Heart left ventricle (tissue), 13 donors: ENCODE measurements at regions not wholly inside any gene's neighbourhood (a gene's known extent, or its start where the extent isn't known, plus 50 kb on each side); places are given as distances from the start of the nearest gene placed in this dataset.

ENCODE experiments used
- CTCF ChIP-seq, 12 donors: fragments of 200-600 bp; sonication (generic) in 4 of 12; IDR thresholded peaks; one replicate each; pipeline versions ENCODE4 v1.5.0 to v1.8.0; 2018 to 2022; ENCODE audit warnings: antibody characterized with exemption in 12 of 12, mild to moderate bottlenecking in 5 of 12
- POLR2A ChIP-seq, 2 donors: fragments of 450-650 bp; IDR thresholded peaks; one replicate each; pipeline ENCODE4 v1.6.1; 2017; ENCODE audit warnings: antibody characterized with exemption in 2 of 2, mild to moderate bottlenecking in 2 of 2, moderate library complexity in 2 of 2
- donor health status: ischemic (EF 13 %, LVEDD 7.1; RV severe dilation, severe dysfunction).
- donor health status: DM: no; HTN: yes; CAD: no.
- donor health status: DM: no; HTN: no; CAD: no.
- donor health status: ischemic (EF 25% LVEDD 6.9; RV normal size, moderate dysfunction).
- donor health status: ischemic (EF 25% LVEDD 5.7; RV mildly dilated, moderate dysfunction).
- donor health status: ischemic (EF 35%, LVEDD 5.7; RV mildly dilated, moderate dysfunction).
- donor health status: nonischemic (EF 11% LVEDD 7.7; RV severe dilation, severe dysfunction).
- donor health status: DM: yes; HTN: yes; CAD: no.
- donor health status: PGD.
- donor health status: ischemic (EF 29% LVEDD 5.4; RV normal size, mild dysfunction).
- donor health status: nonischemic (EF 23%, LVEDD 6.1; RV moderate dilation, normal function).

GRCh38 chr4:13681570-13681969, 54.0 kb upstream of the BOD1L1 start:
- TF ChIP-seq CTCF (IDR thresholded peaks at IDR 0.05) = no peak
- TF ChIP-seq POLR2A (IDR thresholded peaks at IDR 0.05) = no peak
